Tibial artery (tissue), 4 donors: ENCODE measurements at regions not wholly inside any gene's neighbourhood (a gene's known extent, or its start where the extent isn't known, plus 50 kb on each side); places are given as distances from the start of the nearest gene placed in this dataset.

Source experiments
- DNase-seq, 2 donors: peaks; one replicate each; pipeline ENCODE4 v3.0.0-alpha.2; 2019
- H3K27ac ChIP-seq, 2 donors: fragments of 200-600 bp; sonication (generic) in 1 of 2; 1 replicate in 1 of 2; 2 replicates in 1 of 2; pipeline ENCODE4 v1.5.1; 2018 to 2019; ENCODE audit warnings: mild to moderate bottlenecking in 1 of 2
- H3K27me3 ChIP-seq, 2 donors: fragments of 200-600 bp; sonication (generic) in 1 of 2; one replicate each; pipeline versions ENCODE4 v1.5.1 to v1.6.0; 2016 to 2019
- H3K36me3 ChIP-seq, 3 donors: fragments of 200-600 bp; sonication (generic) in 2 of 3; one replicate each; pipeline ENCODE4 v1.5.1; 2016 to 2019; ENCODE audit warnings: mild to moderate bottlenecking in 2 of 3
- H3K4me1 ChIP-seq, 4 donors: fragments of 200-600 bp; sonication (generic) in 2 of 4; 1 replicate in 3 of 4; 2 replicates in 1 of 4; pipeline ENCODE4 v1.5.1; 2016 to 2019
- H3K4me3 ChIP-seq, 2 donors: fragments of 200-600 bp; sonication (generic) in 1 of 2; 1 replicate in 1 of 2; 2 replicates in 1 of 2; pipeline ENCODE4 v1.5.1; 2018 to 2019; ENCODE audit warnings: mild to moderate bottlenecking in 2 of 2
- H3K9me3 ChIP-seq, 3 donors: fragments of 200-600 bp; sonication (generic) in 1 of 3; one replicate each; pipeline ENCODE4 v1.5.1; 2016 to 2019
- intact Hi-C: fragments of 100-400 bp; cut with DNase I; formaldehyde crosslinking; loops from one replicate; pipeline ENCODE4 v1.15.0; 2023; ENCODE audit warnings: low total_unique reads
- TF ChIP-seq, protein P1 (sequence below), 2 experiments: fragments of 200-600 bp in 1 of 2; fragments of 450-650 bp in 1 of 2; IDR thresholded peaks; one replicate each; pipeline ENCODE4 v1.5.1; 2017 to 2019; ENCODE audit warnings: antibody characterized with exemption in 2 of 2, mild to moderate bottlenecking in 1 of 2, moderate library complexity in 1 of 2

GRCh38 chr5:143685246-143685815 lies 126.6 kb upstream of the HMHB1 start:
- Histone ChIP-seq H3K36me3 (no peaks in the 10 kb centered on the region), H3K27me3 (no peaks in the 10 kb centered on the region), H3K4me1 (no peaks in the 10 kb centered on the region), H3K27ac (no peak overlapping the region), H3K4me3 (no peak overlapping the region), H3K9me3 (peaks cover 0 to 1% (median 0%) of the 10 kb centered on the region in 3 donors)
- TF ChIP-seq, protein P1, sequence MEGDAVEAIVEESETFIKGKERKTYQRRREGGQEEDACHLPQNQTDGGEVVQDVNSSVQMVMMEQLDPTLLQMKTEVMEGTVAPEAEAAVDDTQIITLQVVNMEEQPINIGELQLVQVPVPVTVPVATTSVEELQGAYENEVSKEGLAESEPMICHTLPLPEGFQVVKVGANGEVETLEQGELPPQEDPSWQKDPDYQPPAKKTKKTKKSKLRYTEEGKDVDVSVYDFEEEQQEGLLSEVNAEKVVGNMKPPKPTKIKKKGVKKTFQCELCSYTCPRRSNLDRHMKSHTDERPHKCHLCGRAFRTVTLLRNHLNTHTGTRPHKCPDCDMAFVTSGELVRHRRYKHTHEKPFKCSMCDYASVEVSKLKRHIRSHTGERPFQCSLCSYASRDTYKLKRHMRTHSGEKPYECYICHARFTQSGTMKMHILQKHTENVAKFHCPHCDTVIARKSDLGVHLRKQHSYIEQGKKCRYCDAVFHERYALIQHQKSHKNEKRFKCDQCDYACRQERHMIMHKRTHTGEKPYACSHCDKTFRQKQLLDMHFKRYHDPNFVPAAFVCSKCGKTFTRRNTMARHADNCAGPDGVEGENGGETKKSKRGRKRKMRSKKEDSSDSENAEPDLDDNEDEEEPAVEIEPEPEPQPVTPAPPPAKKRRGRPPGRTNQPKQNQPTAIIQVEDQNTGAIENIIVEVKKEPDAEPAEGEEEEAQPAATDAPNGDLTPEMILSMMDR (IDR thresholded peaks at IDR 0.05) = no peak
- intact Hi-C loops = no loop called here
- no peak for DNase-seq

- intact Hi-C loops = no loop called here
- Histone ChIP-seq H3K9me3 (no peaks in the 10 kb centered on the region), H3K4me1 (no peaks in the 10 kb centered on the region), H3K36me3 (no peaks in the 10 kb centered on the region), H3K27me3 (no peaks in the 10 kb centered on the region), H3K27ac (no peak overlapping the region), H3K4me3 (no peak overlapping the region)
- no peak for DNase-seq
- TF ChIP-seq, protein P1 (IDR thresholded peaks at IDR 0.05) = no peak
These were observed 128.5 kb upstream of the HMHB1 start for GRCh38 chr5:143683459-143683858.

DNA sequence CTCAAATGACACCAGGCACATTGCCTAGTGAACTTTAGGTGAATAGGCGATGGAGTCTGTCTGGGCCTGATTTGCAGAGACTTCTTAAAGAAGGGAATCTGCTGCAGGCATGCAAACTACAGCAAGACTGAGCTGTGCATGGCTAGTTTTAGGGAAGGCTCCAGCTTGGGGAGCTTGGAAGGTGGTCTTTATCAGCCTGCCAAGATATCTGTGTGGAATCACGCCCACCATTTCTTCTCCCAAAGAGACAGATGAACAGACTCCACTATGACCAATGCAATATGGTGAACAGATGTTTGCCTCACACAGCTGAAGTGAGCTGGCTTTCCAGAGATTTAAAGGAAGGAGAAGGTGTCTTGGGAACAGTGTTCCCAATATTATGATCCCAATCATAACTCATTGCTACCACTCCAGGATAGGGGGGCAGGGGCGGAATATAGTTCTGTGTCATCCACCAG lies 129.0 kb upstream of the HMHB1 start:
- Histone ChIP-seq H3K4me3 (no peak overlapping the region), H3K27ac (no peak overlapping the region), H3K36me3 (no peaks in the 10 kb centered on the region), H3K27me3 (no peaks in the 10 kb centered on the region), H3K4me1 (no peaks in the 10 kb centered on the region), H3K9me3 (no peaks in the 10 kb centered on the region)
- TF ChIP-seq, protein P1 (IDR thresholded peaks at IDR 0.05) = no peak
- intact Hi-C loops = no loop called here
- no peak for DNase-seq

DNA sequence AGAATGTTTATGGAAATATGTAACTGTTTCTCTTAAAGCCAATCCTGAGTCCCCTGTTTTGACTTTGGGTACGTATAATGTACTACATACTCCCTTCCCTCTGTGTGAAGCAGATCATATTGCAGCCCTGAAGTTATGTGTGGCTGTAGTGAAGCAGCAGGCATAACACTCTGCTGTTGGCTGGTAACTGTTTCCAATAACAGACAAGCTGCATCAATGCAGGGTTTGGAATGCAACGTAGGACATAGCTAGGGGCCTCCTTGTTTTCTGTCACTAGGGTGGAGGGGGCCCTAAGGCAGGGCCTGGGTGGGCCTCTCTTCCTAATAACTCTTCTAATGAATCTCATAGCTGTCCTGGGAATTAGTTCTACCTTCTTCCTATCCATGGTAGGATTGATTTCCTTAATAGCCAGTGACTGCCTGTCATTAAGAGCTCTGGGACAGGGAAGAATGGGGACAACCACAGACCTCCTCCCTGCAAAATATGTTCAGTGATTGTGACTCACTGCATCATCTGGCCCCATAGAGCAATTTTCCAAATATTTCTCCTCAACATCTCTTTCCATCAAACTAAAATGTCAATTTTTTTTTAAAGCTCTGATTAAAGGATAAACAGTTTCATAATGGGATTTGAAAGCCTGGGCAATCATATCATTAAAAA lies 129.6 kb upstream of the HMHB1 start:
- intact Hi-C loops = no loop called here
- Histone ChIP-seq H3K27me3 (no peaks in the 10 kb centered on the region), H3K36me3 (no peaks in the 10 kb centered on the region), H3K4me1 (no peaks in the 10 kb centered on the region), H3K4me3 (no peak overlapping the region), H3K27ac (no peak overlapping the region), H3K9me3 (no peaks in the 10 kb centered on the region)
- no peak for DNase-seq
- TF ChIP-seq, protein P1 (IDR thresholded peaks at IDR 0.05) = no peak

GRCh38 chr5:143680672-143681259 lies 131.2 kb upstream of the HMHB1 start:
- DNase-seq = no peak

More at GRCh38 chr5:143680672-143681259, 131.2 kb upstream of the HMHB1 start:
- no peak overlapping the region for H3K27ac ChIP-seq
- no peak overlapping the region for H3K4me3 ChIP-seq
- no peaks in the 10 kb centered on the region for H3K27me3 ChIP-seq
- H3K36me3 ChIP-seq = no peaks in the 10 kb centered on the region
- TF ChIP-seq, protein P1 (IDR thresholded peaks at IDR 0.05) = no peak
- H3K4me1 ChIP-seq = no peaks in the 10 kb centered on the region
- intact Hi-C loops = no loop called here
- no peaks in the 10 kb centered on the region for H3K9me3 ChIP-seq
